Activated T-helper 17 cell treated with anti-CD3 and anti-CD28 coated beads, Interleukin-2, amount 50 U/mL, for 72 hours (primary cell): ENCODE measurements at regions not wholly inside any gene's neighbourhood (a gene's known extent, or its start where the extent isn't known, plus 50 kb on each side); places are given as distances from the start of the nearest gene placed in this dataset.

ENCODE experiments used
- ATAC-seq: fragments of 150-1000 bp; cut with Tn5 transposase; replicated peaks from 2 replicates; pipeline ENCODE4 v1.10.0; 2021; ENCODE audit warnings: mild to moderate bottlenecking, moderate library complexity
- H3K27ac Mint-ChIP-seq: one replicate; pipeline ENCODE4 v1.8.0; 2022; ENCODE audit warnings: mixed read lengths
- H3K27me3 Mint-ChIP-seq: one replicate; pipeline ENCODE4 v1.8.0; 2022; ENCODE audit warnings: mixed read lengths
- H3K36me3 Mint-ChIP-seq: one replicate; pipeline ENCODE4 v1.8.0; 2022; ENCODE audit warnings: low read depth, mild to moderate bottlenecking, mixed read lengths
- H3K4me1 Mint-ChIP-seq: one replicate; pipeline ENCODE4 v1.8.0; 2022; ENCODE audit warnings: mixed read lengths
- H3K4me3 Mint-ChIP-seq: one replicate; pipeline ENCODE4 v1.8.0; 2022; ENCODE audit warnings: mild to moderate bottlenecking, mixed read lengths
- H3K9me3 Mint-ChIP-seq: one replicate; pipeline ENCODE4 v1.8.0; 2022; ENCODE audit warnings: mixed read lengths

GRCh38 chr14:65824285-65824977, 411.9 kb downstream of the FUT8 start:
- Mint-ChIP-seq H3K4me3 (no peak overlapping the region), H3K27me3 (no peaks in the 10 kb centered on the region), H3K9me3 (no peaks in the 10 kb centered on the region), H3K4me1 (no peaks in the 10 kb centered on the region), H3K27ac (no peak overlapping the region), H3K36me3 (no peaks in the 10 kb centered on the region)
- peak; percentile 85 for ATAC-seq

- H3K27ac Mint-ChIP-seq, result no peak overlapping the region
- H3K4me1 Mint-ChIP-seq, result no peaks in the 10 kb centered on the region
- ATAC-seq, result no peak
- no peaks in the 10 kb centered on the region for H3K27me3 Mint-ChIP-seq
- no peaks in the 10 kb centered on the region for H3K36me3 Mint-ChIP-seq
- no peak overlapping the region for H3K4me3 Mint-ChIP-seq
- H3K9me3 Mint-ChIP-seq, result no peaks in the 10 kb centered on the region
Observed at GRCh38 chr14:65824978-65825299, 412.4 kb downstream of the FUT8 start.

GRCh38 chr14:65826946-65827345, 414.4 kb downstream of the FUT8 start:
- Mint-ChIP-seq H3K9me3 (no peaks in the 10 kb centered on the region), H3K27me3 (no peaks in the 10 kb centered on the region), H3K27ac (no peak overlapping the region), H3K4me3 (no peak overlapping the region), H3K4me1 (no peaks in the 10 kb centered on the region), H3K36me3 (no peaks in the 10 kb centered on the region)
- no peak for ATAC-seq

GRCh38 chr14:65827520-65827919, 415.0 kb downstream of the FUT8 start:
- Mint-ChIP-seq H3K4me3 (no peak overlapping the region), H3K27ac (no peak overlapping the region), H3K36me3 (no peaks in the 10 kb centered on the region), H3K27me3 (no peaks in the 10 kb centered on the region), H3K4me1 (no peaks in the 10 kb centered on the region), H3K9me3 (no peaks in the 10 kb centered on the region)
- no peak for ATAC-seq

GRCh38 chr14:65828396-65828795, 415.9 kb downstream of the FUT8 start:
- H3K27ac Mint-ChIP-seq, result no peak overlapping the region
- H3K9me3 Mint-ChIP-seq, result no peaks in the 10 kb centered on the region
- H3K4me1 Mint-ChIP-seq, result no peaks in the 10 kb centered on the region
- ATAC-seq, result no peak
- no peak overlapping the region for H3K4me3 Mint-ChIP-seq
- H3K27me3 Mint-ChIP-seq, result no peaks in the 10 kb centered on the region
- H3K36me3 Mint-ChIP-seq, result no peaks in the 10 kb centered on the region

GRCh38 chr14:65832431-65833266, 420.1 kb downstream of the FUT8 start:
- no peak overlapping the region for H3K4me3 Mint-ChIP-seq
- H3K9me3 Mint-ChIP-seq, result no peaks in the 10 kb centered on the region
- no peaks in the 10 kb centered on the region for H3K36me3 Mint-ChIP-seq
- no peak overlapping the region for H3K27ac Mint-ChIP-seq
- no peaks in the 10 kb centered on the region for H3K27me3 Mint-ChIP-seq
- ATAC-seq, result no peak
- peaks cover 14% of the 10 kb centered on the region for H3K4me1 Mint-ChIP-seq

- H3K9me3 Mint-ChIP-seq, result no peaks in the 10 kb centered on the region
- no peak overlapping the region for H3K27ac Mint-ChIP-seq
- ATAC-seq, result no peak
Observed at GRCh38 chr14:65833267-65833880, 420.8 kb downstream of the FUT8 start.

GRCh38 chr14:65834051-65834450, 421.5 kb downstream of the FUT8 start:
- no peak overlapping the region for H3K27ac Mint-ChIP-seq
- no peak for ATAC-seq
- peaks cover 24% of the 10 kb centered on the region for H3K4me1 Mint-ChIP-seq
- H3K36me3 Mint-ChIP-seq, result no peaks in the 10 kb centered on the region
- no peaks in the 10 kb centered on the region for H3K27me3 Mint-ChIP-seq
- no peaks in the 10 kb centered on the region for H3K9me3 Mint-ChIP-seq
- H3K4me3 Mint-ChIP-seq, result no peak overlapping the region

More at GRCh38 chr14:65833267-65833880, 420.8 kb downstream of the FUT8 start:
- no peak overlapping the region for H3K4me3 Mint-ChIP-seq
- no peaks in the 10 kb centered on the region for H3K27me3 Mint-ChIP-seq
- H3K4me1 Mint-ChIP-seq, result peaks cover 18% of the 10 kb centered on the region
- no peaks in the 10 kb centered on the region for H3K36me3 Mint-ChIP-seq

- H3K4me1 Mint-ChIP-seq, result peaks cover 24% of the 10 kb centered on the region
Observed at GRCh38 chr14:65834812-65835211, 422.3 kb downstream of the FUT8 start.

GRCh38 chr14:65835501-65835900, 423.0 kb downstream of the FUT8 start:
- no peaks in the 10 kb centered on the region for H3K27me3 Mint-ChIP-seq
- no peak for ATAC-seq
- H3K4me3 Mint-ChIP-seq, result no peak overlapping the region
- no peaks in the 10 kb centered on the region for H3K9me3 Mint-ChIP-seq
- H3K4me1 Mint-ChIP-seq, result peaks cover 24% of the 10 kb centered on the region
- no peak overlapping the region for H3K27ac Mint-ChIP-seq
- no peaks in the 10 kb centered on the region for H3K36me3 Mint-ChIP-seq

More at GRCh38 chr14:65834812-65835211, 422.3 kb downstream of the FUT8 start:
- no peak for ATAC-seq
- H3K27me3 Mint-ChIP-seq, result no peaks in the 10 kb centered on the region
- no peaks in the 10 kb centered on the region for H3K36me3 Mint-ChIP-seq
- H3K4me3 Mint-ChIP-seq, result no peak overlapping the region
- no peak overlapping the region for H3K27ac Mint-ChIP-seq
- no peaks in the 10 kb centered on the region for H3K9me3 Mint-ChIP-seq

GRCh38 chr14:65838565-65838964, 426.0 kb downstream of the FUT8 start:
- Mint-ChIP-seq H3K27ac (no peak overlapping the region), H3K27me3 (no peaks in the 10 kb centered on the region), H3K4me3 (no peak overlapping the region), H3K36me3 (no peaks in the 10 kb centered on the region), H3K4me1 (peaks cover 26% of the 10 kb centered on the region), H3K9me3 (no peaks in the 10 kb centered on the region)
- ATAC-seq, result no peak

- H3K9me3 Mint-ChIP-seq, result no peaks in the 10 kb centered on the region
- no peak overlapping the region for H3K27ac Mint-ChIP-seq
- no peak overlapping the region for H3K4me3 Mint-ChIP-seq
- no peak for ATAC-seq
- no peaks in the 10 kb centered on the region for H3K27me3 Mint-ChIP-seq
- peaks cover 32% of the 10 kb centered on the region for H3K4me1 Mint-ChIP-seq
- H3K36me3 Mint-ChIP-seq, result no peaks in the 10 kb centered on the region
Observed at GRCh38 chr14:65840118-65840751, 427.7 kb downstream of the FUT8 start.

- Mint-ChIP-seq H3K4me1 (peaks cover 36% of the 10 kb centered on the region), H3K9me3 (no peaks in the 10 kb centered on the region), H3K27ac (no peak overlapping the region), H3K4me3 (no peak overlapping the region), H3K27me3 (no peaks in the 10 kb centered on the region), H3K36me3 (no peaks in the 10 kb centered on the region)
- no peak for ATAC-seq
Observed at GRCh38 chr14:65840786-65841185, 428.3 kb downstream of the FUT8 start.

- no peaks in the 10 kb centered on the region for H3K9me3 Mint-ChIP-seq
- H3K27ac Mint-ChIP-seq, result peak overlapping the region; percentile 90
- ATAC-seq, result peak; percentile 64
- H3K27me3 Mint-ChIP-seq, result no peaks in the 10 kb centered on the region
- peak overlapping the region; percentile 73 for H3K4me3 Mint-ChIP-seq
- H3K4me1 Mint-ChIP-seq, result peaks cover 47% of the 10 kb centered on the region
- no peaks in the 10 kb centered on the region for H3K36me3 Mint-ChIP-seq
Observed at GRCh38 chr14:65846196-65846868, 433.8 kb downstream of the FUT8 start.
